ENCODE measurements at regions not wholly inside any gene's neighbourhood (a gene's known extent, or its start where the extent isn't known, plus 50 kb on each side); places are given as distances from the start of the nearest gene placed in this dataset.

- TF ChIP-seq, protein P1, sequence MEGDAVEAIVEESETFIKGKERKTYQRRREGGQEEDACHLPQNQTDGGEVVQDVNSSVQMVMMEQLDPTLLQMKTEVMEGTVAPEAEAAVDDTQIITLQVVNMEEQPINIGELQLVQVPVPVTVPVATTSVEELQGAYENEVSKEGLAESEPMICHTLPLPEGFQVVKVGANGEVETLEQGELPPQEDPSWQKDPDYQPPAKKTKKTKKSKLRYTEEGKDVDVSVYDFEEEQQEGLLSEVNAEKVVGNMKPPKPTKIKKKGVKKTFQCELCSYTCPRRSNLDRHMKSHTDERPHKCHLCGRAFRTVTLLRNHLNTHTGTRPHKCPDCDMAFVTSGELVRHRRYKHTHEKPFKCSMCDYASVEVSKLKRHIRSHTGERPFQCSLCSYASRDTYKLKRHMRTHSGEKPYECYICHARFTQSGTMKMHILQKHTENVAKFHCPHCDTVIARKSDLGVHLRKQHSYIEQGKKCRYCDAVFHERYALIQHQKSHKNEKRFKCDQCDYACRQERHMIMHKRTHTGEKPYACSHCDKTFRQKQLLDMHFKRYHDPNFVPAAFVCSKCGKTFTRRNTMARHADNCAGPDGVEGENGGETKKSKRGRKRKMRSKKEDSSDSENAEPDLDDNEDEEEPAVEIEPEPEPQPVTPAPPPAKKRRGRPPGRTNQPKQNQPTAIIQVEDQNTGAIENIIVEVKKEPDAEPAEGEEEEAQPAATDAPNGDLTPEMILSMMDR (IDR thresholded peaks at IDR 0.05): no peak
- TF ChIP-seq EZH2phosphoT487 (IDR thresholded peaks at IDR 0.05) (no peak), EZH2 (IDR thresholded peaks at IDR 0.05) (no peak)
- Mint-ChIP-seq H3K36me3 (no peaks in the 10 kb centered on the region), H3K4me1 (peaks cover 3% of the 10 kb centered on the region), H3K27me3 (ENCODE audit: insufficient read depth, low read depth) (no peaks in the 10 kb centered on the region), H3K9me3 (no peaks in the 10 kb centered on the region), H3K27ac (no peak overlapping the region), H3K4me3 (no peak overlapping the region)
- Histone ChIP-seq H3K36me3 (no peaks in the 10 kb centered on the region), H3K9me3 (ENCODE audit: low read depth) (no peaks in the 10 kb centered on the region), H3F3A (ENCODE audit: low read depth) (no peaks in the 10 kb centered on the region), H3K4me3 (no peak overlapping the region), H3K27me3 (no peaks in the 10 kb centered on the region), H3K9ac (no peak overlapping the region), H3K79me2 (ENCODE audit: low read depth) (no peaks in the 10 kb centered on the region), H3K27ac (no peak overlapping the region), H3K4me2 (no peak overlapping the region), H2AFZ (replicated peaks) (no peak overlapping the region), H4K20me1 (ENCODE audit: low read depth) (no peaks in the 10 kb centered on the region), H3K4me1 (no peaks in the 10 kb centered on the region)
- no peak for DNase-seq (ENCODE audit: low spot score)
Observed at GRCh38 chr3:28595372-28595771, 246.7 kb upstream of the AZI2 start.

DNA sequence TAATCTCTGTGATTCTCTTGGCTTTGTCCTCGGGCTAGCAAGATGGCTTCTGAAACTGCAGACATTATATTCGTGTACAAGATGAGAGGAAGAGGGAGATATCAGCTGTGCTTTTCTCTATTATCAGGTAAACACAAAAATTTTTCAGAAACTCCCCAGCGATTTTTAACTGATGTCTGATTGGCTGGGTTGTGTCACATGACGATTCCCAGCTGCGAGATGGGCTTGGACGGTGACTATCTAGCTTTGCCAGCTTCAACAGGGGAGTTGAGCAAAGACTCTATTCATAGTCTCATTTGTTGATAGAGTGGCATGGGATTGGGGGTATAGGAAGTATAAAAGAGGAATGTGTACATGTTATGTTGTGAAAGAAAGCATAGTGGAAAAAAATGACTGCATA is 248.8 kb upstream of the AZI2 start:
- H3K27ac ChIP-seq: no peak overlapping the region
- TF ChIP-seq EZH2 (IDR thresholded peaks at IDR 0.05) (no peak), EZH2phosphoT487 (IDR thresholded peaks at IDR 0.05) (no peak)
- TF ChIP-seq, protein P1 (IDR thresholded peaks at IDR 0.05): no peak
- H3K4me1 ChIP-seq: no peaks in the 10 kb centered on the region
- no peak for DNase-seq (ENCODE audit: low spot score)
- no peaks in the 10 kb centered on the region for H3K79me2 ChIP-seq (ENCODE audit: low read depth)
- no peak overlapping the region for H3K27ac Mint-ChIP-seq
- no peaks in the 10 kb centered on the region for H4K20me1 ChIP-seq (ENCODE audit: low read depth)
- H3K36me3 Mint-ChIP-seq: no peaks in the 10 kb centered on the region
- H3K4me2 ChIP-seq: no peak overlapping the region
- no peaks in the 10 kb centered on the region for H3K27me3 Mint-ChIP-seq (ENCODE audit: insufficient read depth, low read depth)
- peaks cover 3% of the 10 kb centered on the region for H3K4me1 Mint-ChIP-seq
- H3K9ac ChIP-seq: no peak overlapping the region
- no peaks in the 10 kb centered on the region for H3F3A ChIP-seq (ENCODE audit: low read depth)
- no peak overlapping the region for H3K4me3 Mint-ChIP-seq
- no peaks in the 10 kb centered on the region for H3K27me3 ChIP-seq
- no peaks in the 10 kb centered on the region for H3K9me3 ChIP-seq (ENCODE audit: low read depth)
- no peak overlapping the region for H3K4me3 ChIP-seq
- no peaks in the 10 kb centered on the region for H3K36me3 ChIP-seq
- no peaks in the 10 kb centered on the region for H3K9me3 Mint-ChIP-seq
- H2AFZ ChIP-seq (replicated peaks): no peak overlapping the region

GRCh38 chr3:28598165-28598564 is 249.5 kb upstream of the AZI2 start:
- H3K9me3 ChIP-seq (ENCODE audit: low read depth): no peaks in the 10 kb centered on the region
- no peak overlapping the region for H3K4me3 ChIP-seq
- Mint-ChIP-seq H3K27me3 (ENCODE audit: insufficient read depth, low read depth) (no peaks in the 10 kb centered on the region), H3K9me3 (no peaks in the 10 kb centered on the region), H3K27ac (no peak overlapping the region), H3K4me3 (no peak overlapping the region), H3K4me1 (peaks cover 3% of the 10 kb centered on the region), H3K36me3 (no peaks in the 10 kb centered on the region)
- TF ChIP-seq EZH2 (IDR thresholded peaks at IDR 0.05) (no peak), EZH2phosphoT487 (IDR thresholded peaks at IDR 0.05) (no peak)
- H3K27ac ChIP-seq: no peak overlapping the region
- no peaks in the 10 kb centered on the region for H3K79me2 ChIP-seq (ENCODE audit: low read depth)
- no peaks in the 10 kb centered on the region for H3F3A ChIP-seq (ENCODE audit: low read depth)
- no peak overlapping the region for H3K4me2 ChIP-seq
- H3K9ac ChIP-seq: no peak overlapping the region
- H2AFZ ChIP-seq (replicated peaks): no peak overlapping the region
- no peaks in the 10 kb centered on the region for H3K36me3 ChIP-seq
- DNase-seq (ENCODE audit: low spot score): no peak
- H3K27me3 ChIP-seq: no peaks in the 10 kb centered on the region
- H4K20me1 ChIP-seq (ENCODE audit: low read depth): no peaks in the 10 kb centered on the region
- H3K4me1 ChIP-seq: no peaks in the 10 kb centered on the region

GRCh38 chr3:28601291-28601690 is 252.7 kb upstream of the AZI2 start:
- no peak overlapping the region for H3K4me2 ChIP-seq
- TF ChIP-seq EZH2phosphoT487 (IDR thresholded peaks at IDR 0.05) (no peak), EZH2 (IDR thresholded peaks at IDR 0.05) (no peak)
- TF ChIP-seq, protein P1 (IDR thresholded peaks at IDR 0.05): no peak
- no peaks in the 10 kb centered on the region for H3K27me3 Mint-ChIP-seq (ENCODE audit: insufficient read depth, low read depth)
- H2AFZ ChIP-seq (replicated peaks): no peak overlapping the region
- no peak overlapping the region for H3K27ac ChIP-seq
- no peak for DNase-seq (ENCODE audit: low spot score)
- peaks cover 3% of the 10 kb centered on the region for H3K4me1 Mint-ChIP-seq
- H3K4me3 ChIP-seq: no peak overlapping the region
- no peaks in the 10 kb centered on the region for H3K4me1 ChIP-seq
- no peaks in the 10 kb centered on the region for H3K9me3 ChIP-seq (ENCODE audit: low read depth)
- no peaks in the 10 kb centered on the region for H4K20me1 ChIP-seq (ENCODE audit: low read depth)
- H3K27me3 ChIP-seq: no peaks in the 10 kb centered on the region
- no peaks in the 10 kb centered on the region for H3K9me3 Mint-ChIP-seq
- H3K27ac Mint-ChIP-seq: no peak overlapping the region
- no peaks in the 10 kb centered on the region for H3K36me3 ChIP-seq
- no peak overlapping the region for H3K9ac ChIP-seq
- H3K4me3 Mint-ChIP-seq: no peak overlapping the region
- H3K79me2 ChIP-seq (ENCODE audit: low read depth): no peaks in the 10 kb centered on the region
- no peaks in the 10 kb centered on the region for H3K36me3 Mint-ChIP-seq
- no peaks in the 10 kb centered on the region for H3F3A ChIP-seq (ENCODE audit: low read depth)
